A673 (cell line): ENCODE measurements at regions not wholly inside any gene's neighbourhood (a gene's known extent, or its start where the extent isn't known, plus 50 kb on each side); places are given as distances from the start of the nearest gene placed in this dataset.

ENCODE experiments used
- CTCF ChIP-seq: fragments of 300-800, 200-600 bp; sonication (generic); conservative IDR thresholded peaks from 2 replicates; pipeline ENCODE4 v1.5.1; 2017; ENCODE audit warnings: low read depth, mild to moderate bottlenecking, antibody characterized with exemption, low read length, moderate library complexity, mixed read lengths
- EZH2 ChIP-seq: fragments of 200-600 bp; sonication (generic); IDR thresholded peaks from 2 replicates; pipeline ENCODE4 v1.6.1; 2017; ENCODE audit warnings: borderline replicate concordance, low read depth, mild to moderate bottlenecking, mixed read lengths, antibody characterized with exemption, low read length; ENCODE audit not compliant: poor library complexity, severe bottlenecking

- TF ChIP-seq CTCF = no peak
- no peak for TF ChIP-seq EZH2
Measured at GRCh38 chr4:83192634-83193033, 78.1 kb upstream of the PLAC8 start.
